GM23338 (cell line): ENCODE measurements at regions not wholly inside any gene's neighbourhood (a gene's known extent, or its start where the extent isn't known, plus 50 kb on each side); places are given as distances from the start of the nearest gene placed in this dataset.

Source experiments
- ATAC-seq: fragments of 200-7000 bp; cut with Tn5 transposase; 3 replicates; pipeline ENCODE4 v1.9.1; 2020
- DNase-seq: peaks from one replicate; pipeline ENCODE4 v3.0.0-alpha.2; 2015; ENCODE audit warnings: low spot score
- H2AFZ ChIP-seq: fragments of 200-600 bp; sonication (generic); 2 replicates; pipeline ENCODE4 v1.8.0; 2016; ENCODE audit warnings: antibody characterized with exemption, mild to moderate bottlenecking, moderate library complexity
- H3F3A ChIP-seq: fragments of 200-600 bp; sonication (generic); replicated peaks from 2 replicates; pipeline ENCODE4 v1.8.0; 2017; ENCODE audit warnings: antibody characterized with exemption, mixed run types, low read depth
- H3K27ac ChIP-seq: fragments of 200-600 bp; sonication (generic); 2 replicates; pipeline ENCODE4 v1.6.1; 2016; ENCODE audit warnings: low read depth
- H3K27me3 ChIP-seq: fragments of 200-600 bp; sonication (generic); 2 replicates; pipeline ENCODE4 v1.8.0; 2016; ENCODE audit warnings: mild to moderate bottlenecking, mixed run types, moderate library complexity; ENCODE audit not compliant: insufficient read depth
- H3K36me3 ChIP-seq: fragments of 200-600 bp; sonication (generic); 2 replicates; pipeline ENCODE4 v1.8.0; 2016; ENCODE audit warnings: mild to moderate bottlenecking; ENCODE audit not compliant: insufficient read depth
- H3K4me1 ChIP-seq: fragments of 200-600 bp; sonication (generic); 2 replicates; pipeline ENCODE4 v1.8.0; 2016; ENCODE audit warnings: mild to moderate bottlenecking, moderate library complexity; ENCODE audit not compliant: insufficient read depth
- H3K4me2 ChIP-seq: fragments of 200-600 bp; sonication (generic); 2 replicates; pipeline ENCODE4 v1.7.1; 2017; ENCODE audit warnings: mixed run types
- H3K4me3 ChIP-seq: fragments of 200-600 bp; sonication (generic); 2 replicates; pipeline ENCODE4 v1.6.1; 2016; ENCODE audit warnings: mixed run types
- H3K79me2 ChIP-seq: fragments of 200-600 bp; sonication (generic); replicated peaks from 2 replicates; pipeline ENCODE4 v1.8.0; 2017; ENCODE audit warnings: mild to moderate bottlenecking; ENCODE audit not compliant: insufficient read depth
- H3K9me2 ChIP-seq: fragments of 200-600 bp; sonication (generic); 2 replicates; pipeline ENCODE4 v1.8.0; 2017; ENCODE audit not compliant: insufficient read depth
- H4K20me1 ChIP-seq: fragments of 200-600 bp; sonication (generic); replicated peaks from 2 replicates; pipeline ENCODE4 v1.8.0; 2017; ENCODE audit warnings: mild to moderate bottlenecking; ENCODE audit not compliant: insufficient read depth
- H3K27ac Mint-ChIP-seq: 2 replicates; pipeline ENCODE4 v1.8.0; 2020; ENCODE audit warnings: inconsistent platforms, mild to moderate bottlenecking, moderate library complexity, mixed read lengths
- H3K27me3 Mint-ChIP-seq: 3 replicates; pipeline ENCODE4 v1.8.0; 2022; ENCODE audit warnings: low read depth, mild to moderate bottlenecking, moderate library complexity, mixed read lengths, inconsistent platforms; ENCODE audit not compliant: insufficient read depth, poor library complexity
- H3K36me3 Mint-ChIP-seq: 3 replicates; pipeline ENCODE4 v1.8.0; 2021; ENCODE audit warnings: low read depth, mild to moderate bottlenecking, inconsistent platforms, moderate library complexity, mixed read lengths
- H3K4me1 Mint-ChIP-seq: 3 replicates; pipeline ENCODE4 v1.8.0; 2020; ENCODE audit warnings: mild to moderate bottlenecking, inconsistent platforms, mixed read lengths
- H3K4me3 Mint-ChIP-seq: 3 replicates; pipeline ENCODE4 v1.8.0; 2021; ENCODE audit warnings: moderate library complexity, mild to moderate bottlenecking, inconsistent platforms, mixed read lengths
- H3K9me3 Mint-ChIP-seq: 3 replicates; pipeline ENCODE4 v1.8.0; 2020; ENCODE audit warnings: moderate library complexity, mild to moderate bottlenecking, inconsistent platforms, mixed read lengths
- CREB1 ChIP-seq: fragments of 250-450 bp; sonication (Bioruptor Pico); IDR thresholded peaks from 2 replicates; pipeline ENCODE4 v1.5.0; 2020; ENCODE audit warnings: low read depth, mild to moderate bottlenecking, moderate library complexity
- EZH2 ChIP-seq: fragments of 200-600 bp; sonication (generic); IDR thresholded peaks from one replicate; pipeline ENCODE4 v1.8.0; 2017; ENCODE audit warnings: antibody characterized with exemption, mild to moderate bottlenecking, low read depth; ENCODE audit not compliant: unreplicated experiment
- EZH2phosphoT487 ChIP-seq: fragments of 200-600 bp; sonication (generic); IDR thresholded peaks from one replicate; pipeline ENCODE4 v1.8.1; 2018; ENCODE audit warnings: antibody characterized with exemption; ENCODE audit not compliant: unreplicated experiment
- JUNB ChIP-seq: IDR thresholded peaks from one replicate; pipeline ENCODE4 v1.6.1; 2016; ENCODE audit warnings: antibody characterized with exemption; ENCODE audit not compliant: unreplicated experiment
- NANOG ChIP-seq: IDR thresholded peaks from 2 replicates; pipeline ENCODE4 v1.6.1; 2016; ENCODE audit warnings: antibody characterized with exemption, borderline replicate concordance
- POLR2AphosphoS5 ChIP-seq: IDR thresholded peaks from 2 replicates; pipeline ENCODE4 v1.6.1; 2016; ENCODE audit warnings: antibody characterized with exemption, low read depth
- STAT1 ChIP-seq: IDR thresholded peaks from one replicate; pipeline ENCODE4 v1.6.1; 2016; ENCODE audit warnings: antibody characterized with exemption; ENCODE audit not compliant: unreplicated experiment
- ZNF114 ChIP-seq: fragments of 250-450 bp; sonication (Bioruptor Pico); IDR thresholded peaks from 2 replicates; pipeline ENCODE4 v1.5.0; 2020; ENCODE audit warnings: mild to moderate bottlenecking, moderate library complexity
- ZNF331 ChIP-seq: fragments of 250-450 bp; sonication (Bioruptor Pico); IDR thresholded peaks from 2 replicates; pipeline ENCODE4 v1.5.0; 2020; ENCODE audit warnings: low read depth, mild to moderate bottlenecking, moderate library complexity
- TF ChIP-seq, protein P1 (sequence below): fragments of 250-450 bp; sonication (Bioruptor Pico); IDR thresholded peaks from 2 replicates; pipeline ENCODE4 v1.5.0; 2020; ENCODE audit warnings: mild to moderate bottlenecking, moderate library complexity
- TF ChIP-seq, protein P2 (sequence below): IDR thresholded peaks from one replicate; pipeline ENCODE4 v1.6.1; 2018; ENCODE audit warnings: antibody characterized with exemption; ENCODE audit not compliant: unreplicated experiment
- TF ChIP-seq, protein P3 (sequence below), 2 experiments: fragments of 200-600 bp in 1 of 2; sonication (generic) in 1 of 2; conservative IDR thresholded peaks; 2 replicates each; pipeline versions ENCODE4 v1.5.1 to v1.6.1; 2016 to 2017; ENCODE audit warnings: antibody characterized with exemption in 2 of 2, low read depth in 2 of 2, mild to moderate bottlenecking in 2 of 2, moderate library complexity in 1 of 2

DNA sequence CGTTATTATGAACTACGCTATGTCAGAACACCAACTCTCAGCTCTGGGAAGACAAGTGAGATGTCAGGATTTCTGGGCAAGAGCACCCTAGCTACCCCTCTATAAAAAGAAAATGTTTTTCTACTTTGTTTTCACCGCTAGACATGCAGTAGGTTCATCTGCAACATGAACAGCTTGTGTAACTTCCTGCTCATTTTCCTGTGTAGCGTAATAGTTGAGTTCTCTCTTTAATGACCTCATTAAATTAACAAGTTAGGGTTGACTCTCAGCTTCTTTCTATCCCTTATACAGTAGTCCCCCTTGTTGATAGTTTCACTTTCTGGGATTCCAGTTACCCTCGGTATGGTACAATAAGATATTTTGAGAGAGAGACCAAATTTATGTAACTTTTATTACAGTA lies 329.4 kb upstream of the ZNF32 start (continued):
- TF ChIP-seq, protein P1, sequence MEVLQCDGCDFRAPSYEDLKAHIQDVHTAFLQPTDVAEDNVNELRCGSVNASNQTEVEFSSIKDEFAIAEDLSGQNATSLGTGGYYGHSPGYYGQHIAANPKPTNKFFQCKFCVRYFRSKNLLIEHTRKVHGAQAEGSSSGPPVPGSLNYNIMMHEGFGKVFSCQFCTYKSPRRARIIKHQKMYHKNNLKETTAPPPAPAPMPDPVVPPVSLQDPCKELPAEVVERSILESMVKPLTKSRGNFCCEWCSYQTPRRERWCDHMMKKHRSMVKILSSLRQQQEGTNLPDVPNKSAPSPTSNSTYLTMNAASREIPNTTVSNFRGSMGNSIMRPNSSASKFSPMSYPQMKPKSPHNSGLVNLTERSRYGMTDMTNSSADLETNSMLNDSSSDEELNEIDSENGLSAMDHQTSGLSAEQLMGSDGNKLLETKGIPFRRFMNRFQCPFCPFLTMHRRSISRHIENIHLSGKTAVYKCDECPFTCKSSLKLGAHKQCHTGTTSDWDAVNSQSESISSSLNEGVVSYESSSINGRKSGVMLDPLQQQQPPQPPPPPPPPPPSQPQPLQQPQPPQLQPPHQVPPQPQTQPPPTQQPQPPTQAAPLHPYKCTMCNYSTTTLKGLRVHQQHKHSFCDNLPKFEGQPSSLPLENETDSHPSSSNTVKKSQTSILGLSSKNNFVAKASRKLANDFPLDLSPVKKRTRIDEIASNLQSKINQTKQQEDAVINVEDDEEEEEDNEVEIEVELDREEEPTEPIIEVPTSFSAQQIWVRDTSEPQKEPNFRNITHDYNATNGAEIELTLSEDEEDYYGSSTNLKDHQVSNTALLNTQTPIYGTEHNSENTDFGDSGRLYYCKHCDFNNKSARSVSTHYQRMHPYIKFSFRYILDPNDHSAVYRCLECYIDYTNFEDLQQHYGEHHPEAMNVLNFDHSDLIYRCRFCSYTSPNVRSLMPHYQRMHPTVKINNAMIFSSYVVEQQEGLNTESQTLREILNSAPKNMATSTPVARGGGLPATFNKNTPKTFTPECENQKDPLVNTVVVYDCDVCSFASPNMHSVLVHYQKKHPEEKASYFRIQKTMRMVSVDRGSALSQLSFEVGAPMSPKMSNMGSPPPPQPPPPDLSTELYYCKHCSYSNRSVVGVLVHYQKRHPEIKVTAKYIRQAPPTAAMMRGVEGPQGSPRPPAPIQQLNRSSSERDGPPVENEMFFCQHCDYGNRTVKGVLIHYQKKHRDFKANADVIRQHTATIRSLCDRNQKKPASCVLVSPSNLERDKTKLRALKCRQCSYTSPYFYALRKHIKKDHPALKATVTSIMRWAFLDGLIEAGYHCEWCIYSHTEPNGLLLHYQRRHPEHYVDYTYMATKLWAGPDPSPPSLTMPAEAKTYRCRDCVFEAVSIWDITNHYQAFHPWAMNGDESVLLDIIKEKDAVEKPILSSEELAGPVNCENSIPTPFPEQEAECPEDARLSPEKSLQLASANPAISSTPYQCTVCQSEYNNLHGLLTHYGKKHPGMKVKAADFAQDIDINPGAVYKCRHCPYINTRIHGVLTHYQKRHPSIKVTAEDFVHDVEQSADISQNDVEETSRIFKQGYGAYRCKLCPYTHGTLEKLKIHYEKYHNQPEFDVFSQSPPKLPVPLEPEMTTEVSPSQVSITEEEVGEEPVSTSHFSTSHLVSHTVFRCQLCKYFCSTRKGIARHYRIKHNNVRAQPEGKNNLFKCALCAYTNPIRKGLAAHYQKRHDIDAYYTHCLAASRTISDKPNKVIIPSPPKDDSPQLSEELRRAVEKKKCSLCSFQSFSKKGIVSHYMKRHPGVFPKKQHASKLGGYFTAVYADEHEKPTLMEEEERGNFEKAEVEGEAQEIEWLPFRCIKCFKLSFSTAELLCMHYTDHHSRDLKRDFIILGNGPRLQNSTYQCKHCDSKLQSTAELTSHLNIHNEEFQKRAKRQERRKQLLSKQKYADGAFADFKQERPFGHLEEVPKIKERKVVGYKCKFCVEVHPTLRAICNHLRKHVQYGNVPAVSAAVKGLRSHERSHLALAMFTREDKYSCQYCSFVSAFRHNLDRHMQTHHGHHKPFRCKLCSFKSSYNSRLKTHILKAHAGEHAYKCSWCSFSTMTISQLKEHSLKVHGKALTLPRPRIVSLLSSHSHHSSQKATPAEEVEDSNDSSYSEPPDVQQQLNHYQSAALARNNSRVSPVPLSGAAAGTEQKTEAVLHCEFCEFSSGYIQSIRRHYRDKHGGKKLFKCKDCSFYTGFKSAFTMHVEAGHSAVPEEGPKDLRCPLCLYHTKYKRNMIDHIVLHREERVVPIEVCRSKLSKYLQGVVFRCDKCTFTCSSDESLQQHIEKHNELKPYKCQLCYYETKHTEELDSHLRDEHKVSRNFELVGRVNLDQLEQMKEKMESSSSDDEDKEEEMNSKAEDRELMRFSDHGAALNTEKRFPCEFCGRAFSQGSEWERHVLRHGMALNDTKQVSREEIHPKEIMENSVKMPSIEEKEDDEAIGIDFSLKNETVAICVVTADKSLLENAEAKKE (CRISPR knock-in tag), result no peak
- TF ChIP-seq ZNF114, result no peak
- TF ChIP-seq CREB1 (CRISPR knock-in tag), result no peak
- no peak for TF ChIP-seq NANOG
- no peak for TF ChIP-seq STAT1

DNA sequence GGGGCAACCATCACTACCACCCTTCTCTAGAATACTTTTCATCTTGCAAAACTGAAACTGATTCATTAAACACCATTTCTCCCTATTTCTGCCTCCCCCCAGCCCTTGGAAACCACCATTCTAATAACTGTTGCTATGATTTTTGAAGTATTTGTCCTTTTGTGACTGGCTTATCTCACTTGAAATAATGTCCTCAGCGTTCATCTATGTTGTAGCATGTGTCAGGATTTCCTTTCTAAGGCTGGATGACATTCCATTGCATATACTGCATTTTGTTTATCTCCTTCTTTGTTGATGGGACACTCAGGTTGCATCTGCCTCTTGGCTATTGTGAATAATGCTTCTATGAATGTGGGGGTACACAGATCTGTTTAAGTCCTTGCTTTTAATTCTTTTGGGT lies 327.6 kb upstream of the ZNF32 start:
- no peaks in the 10 kb centered on the region for H3K79me2 ChIP-seq
- Mint-ChIP-seq H3K9me3 (no peaks in the 10 kb centered on the region; the same call in 1 of the 3 replicates), H3K27me3 (no peaks in the 10 kb centered on the region), H3K27ac (no peak overlapping the region), H3K4me3 (no peak overlapping the region), H3K36me3 (no peaks in the 10 kb centered on the region), H3K4me1 (no peaks in the 10 kb centered on the region)
- H3K36me3 ChIP-seq, result no peaks in the 10 kb centered on the region
- H4K20me1 ChIP-seq, result no peaks in the 10 kb centered on the region
- ATAC-seq (no peak), DNase-seq (no peak)
- H3K27ac ChIP-seq, result no peak overlapping the region
- H3K4me2 ChIP-seq, result no peak overlapping the region
- H2AFZ ChIP-seq, result no peak overlapping the region
- H3K9me2 ChIP-seq, result peaks cover 11% of the 10 kb centered on the region
- H3K27me3 ChIP-seq, result no peaks in the 10 kb centered on the region
- H3K4me3 ChIP-seq, result no peak overlapping the region
- H3K4me1 ChIP-seq, result no peaks in the 10 kb centered on the region
- H3F3A ChIP-seq, result no peaks in the 10 kb centered on the region
- TF ChIP-seq, protein P2, sequence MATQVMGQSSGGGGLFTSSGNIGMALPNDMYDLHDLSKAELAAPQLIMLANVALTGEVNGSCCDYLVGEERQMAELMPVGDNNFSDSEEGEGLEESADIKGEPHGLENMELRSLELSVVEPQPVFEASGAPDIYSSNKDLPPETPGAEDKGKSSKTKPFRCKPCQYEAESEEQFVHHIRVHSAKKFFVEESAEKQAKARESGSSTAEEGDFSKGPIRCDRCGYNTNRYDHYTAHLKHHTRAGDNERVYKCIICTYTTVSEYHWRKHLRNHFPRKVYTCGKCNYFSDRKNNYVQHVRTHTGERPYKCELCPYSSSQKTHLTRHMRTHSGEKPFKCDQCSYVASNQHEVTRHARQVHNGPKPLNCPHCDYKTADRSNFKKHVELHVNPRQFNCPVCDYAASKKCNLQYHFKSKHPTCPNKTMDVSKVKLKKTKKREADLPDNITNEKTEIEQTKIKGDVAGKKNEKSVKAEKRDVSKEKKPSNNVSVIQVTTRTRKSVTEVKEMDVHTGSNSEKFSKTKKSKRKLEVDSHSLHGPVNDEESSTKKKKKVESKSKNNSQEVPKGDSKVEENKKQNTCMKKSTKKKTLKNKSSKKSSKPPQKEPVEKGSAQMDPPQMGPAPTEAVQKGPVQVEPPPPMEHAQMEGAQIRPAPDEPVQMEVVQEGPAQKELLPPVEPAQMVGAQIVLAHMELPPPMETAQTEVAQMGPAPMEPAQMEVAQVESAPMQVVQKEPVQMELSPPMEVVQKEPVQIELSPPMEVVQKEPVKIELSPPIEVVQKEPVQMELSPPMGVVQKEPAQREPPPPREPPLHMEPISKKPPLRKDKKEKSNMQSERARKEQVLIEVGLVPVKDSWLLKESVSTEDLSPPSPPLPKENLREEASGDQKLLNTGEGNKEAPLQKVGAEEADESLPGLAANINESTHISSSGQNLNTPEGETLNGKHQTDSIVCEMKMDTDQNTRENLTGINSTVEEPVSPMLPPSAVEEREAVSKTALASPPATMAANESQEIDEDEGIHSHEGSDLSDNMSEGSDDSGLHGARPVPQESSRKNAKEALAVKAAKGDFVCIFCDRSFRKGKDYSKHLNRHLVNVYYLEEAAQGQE, result no peak
- no peak for TF ChIP-seq NANOG
- TF ChIP-seq EZH2, result no peak
- TF ChIP-seq STAT1, result no peak
- no peak for TF ChIP-seq EZH2phosphoT487
- TF ChIP-seq, protein P3, sequence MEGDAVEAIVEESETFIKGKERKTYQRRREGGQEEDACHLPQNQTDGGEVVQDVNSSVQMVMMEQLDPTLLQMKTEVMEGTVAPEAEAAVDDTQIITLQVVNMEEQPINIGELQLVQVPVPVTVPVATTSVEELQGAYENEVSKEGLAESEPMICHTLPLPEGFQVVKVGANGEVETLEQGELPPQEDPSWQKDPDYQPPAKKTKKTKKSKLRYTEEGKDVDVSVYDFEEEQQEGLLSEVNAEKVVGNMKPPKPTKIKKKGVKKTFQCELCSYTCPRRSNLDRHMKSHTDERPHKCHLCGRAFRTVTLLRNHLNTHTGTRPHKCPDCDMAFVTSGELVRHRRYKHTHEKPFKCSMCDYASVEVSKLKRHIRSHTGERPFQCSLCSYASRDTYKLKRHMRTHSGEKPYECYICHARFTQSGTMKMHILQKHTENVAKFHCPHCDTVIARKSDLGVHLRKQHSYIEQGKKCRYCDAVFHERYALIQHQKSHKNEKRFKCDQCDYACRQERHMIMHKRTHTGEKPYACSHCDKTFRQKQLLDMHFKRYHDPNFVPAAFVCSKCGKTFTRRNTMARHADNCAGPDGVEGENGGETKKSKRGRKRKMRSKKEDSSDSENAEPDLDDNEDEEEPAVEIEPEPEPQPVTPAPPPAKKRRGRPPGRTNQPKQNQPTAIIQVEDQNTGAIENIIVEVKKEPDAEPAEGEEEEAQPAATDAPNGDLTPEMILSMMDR (conservative IDR thresholded peaks at IDR 0.05; ENCODE audit: low read depth in 2 of 2), result no peak
- no peak for TF ChIP-seq POLR2AphosphoS5
- no peak for TF ChIP-seq ZNF331 (CRISPR knock-in tag)
- TF ChIP-seq CREB1 (CRISPR knock-in tag), result no peak
- TF ChIP-seq ZNF114, result no peak
- no peak for TF ChIP-seq JUNB
